Hematopoietic multipotent progenitor cell treated with erythropoietin and hydrocortisone succinate and interleukin-3 and kit ligand, for 6 days (in vitro differentiated cells): ENCODE measurements at regions not wholly inside any gene's neighbourhood (a gene's known extent, or its start where the extent isn't known, plus 50 kb on each side); places are given as distances from the start of the nearest gene placed in this dataset.

ENCODE experiments used
- DNase-seq: peaks from one replicate; pipeline ENCODE4 v3.0.0-alpha.2; 2015

DNA sequence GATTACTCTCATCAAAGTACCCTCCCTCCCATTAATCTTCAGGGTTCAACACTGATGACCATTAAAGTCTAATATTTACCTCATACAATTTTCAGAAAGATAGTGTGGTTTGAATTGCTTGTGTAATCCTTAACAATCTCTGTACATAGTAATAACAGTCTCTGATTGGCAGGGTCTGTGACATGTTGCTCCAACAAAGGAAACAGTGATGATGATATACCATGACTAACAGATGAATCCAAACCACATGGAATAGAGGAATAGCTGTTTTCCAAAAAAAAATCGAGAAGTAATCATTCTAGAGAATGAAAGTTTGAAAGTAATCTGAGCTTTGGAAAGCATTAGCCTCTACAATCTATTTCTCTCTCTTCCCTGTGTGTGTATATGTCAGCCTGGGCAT, 610.1 kb upstream of the NEGR1 start:
- DNase-seq: no peak

DNA sequence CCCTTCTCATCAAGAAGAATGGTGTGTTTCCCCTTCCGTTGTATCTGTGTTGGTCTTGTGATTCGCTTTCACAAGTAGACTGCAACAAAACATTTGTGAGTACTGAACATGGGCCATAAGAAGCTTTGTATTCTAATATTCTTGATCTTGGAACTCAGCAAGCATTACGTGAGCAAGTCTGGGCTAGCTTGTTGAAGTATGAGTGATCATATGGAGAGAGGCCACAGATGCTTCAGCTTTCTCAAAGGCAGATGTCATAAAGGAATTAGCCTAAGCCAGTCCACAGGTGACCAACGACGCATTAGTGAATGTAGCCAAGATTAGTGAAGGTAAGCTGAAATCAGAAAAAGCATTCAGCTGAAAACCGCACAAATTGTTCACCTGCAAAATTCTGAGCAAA, 609.6 kb upstream of the NEGR1 start:
- DNase-seq: no peak

DNA sequence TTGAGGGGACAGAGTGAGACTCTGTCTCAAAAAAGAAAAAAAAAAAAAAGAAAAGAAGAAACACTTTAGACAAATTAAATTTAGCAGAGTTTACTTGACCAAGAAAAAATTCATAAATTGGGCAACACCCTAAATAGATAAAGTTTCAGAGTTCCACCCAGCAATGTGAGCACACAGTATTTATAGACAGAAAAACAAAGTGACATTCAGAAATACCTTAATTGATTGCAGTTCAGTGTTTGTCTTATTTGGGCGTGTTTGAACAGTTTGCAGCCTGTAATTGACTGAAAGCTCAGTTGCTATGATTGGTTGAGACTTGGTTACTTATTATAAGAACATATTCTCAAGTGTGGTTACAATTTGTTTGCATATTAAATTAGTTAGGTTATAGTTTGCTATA, 603.5 kb upstream of the NEGR1 start:
- DNase-seq: no peak

GRCh38 chr1:72885017-72885416, 602.7 kb upstream of the NEGR1 start:
- DNase-seq: no peak

GRCh38 chr1:72869873-72870272, 587.5 kb upstream of the NEGR1 start:
- DNase-seq: no peak

- no peak for DNase-seq
Observed at GRCh38 chr1:72869441-72869840, 587.1 kb upstream of the NEGR1 start.

- DNase-seq: no peak
Observed at GRCh38 chr1:72851597-72851996, 569.3 kb upstream of the NEGR1 start.

DNA sequence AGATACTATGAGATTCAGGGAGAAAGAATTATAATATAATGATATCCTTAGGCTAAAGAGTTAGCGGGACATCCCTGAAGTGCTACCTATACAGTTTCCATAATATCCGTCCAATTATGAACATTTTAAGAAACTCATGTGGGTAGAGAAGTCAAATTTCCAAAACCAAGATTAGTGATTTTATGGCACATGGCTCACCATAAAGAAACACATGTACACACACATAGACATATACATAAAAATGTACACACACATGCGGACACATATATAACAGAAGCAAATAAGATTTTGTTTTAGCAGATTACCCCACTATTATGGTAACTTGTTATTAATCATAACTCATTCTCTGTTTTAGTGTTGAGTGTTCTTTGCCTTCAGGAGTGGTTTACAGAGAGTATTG, 566.7 kb upstream of the NEGR1 start:
- no peak for DNase-seq

DNA sequence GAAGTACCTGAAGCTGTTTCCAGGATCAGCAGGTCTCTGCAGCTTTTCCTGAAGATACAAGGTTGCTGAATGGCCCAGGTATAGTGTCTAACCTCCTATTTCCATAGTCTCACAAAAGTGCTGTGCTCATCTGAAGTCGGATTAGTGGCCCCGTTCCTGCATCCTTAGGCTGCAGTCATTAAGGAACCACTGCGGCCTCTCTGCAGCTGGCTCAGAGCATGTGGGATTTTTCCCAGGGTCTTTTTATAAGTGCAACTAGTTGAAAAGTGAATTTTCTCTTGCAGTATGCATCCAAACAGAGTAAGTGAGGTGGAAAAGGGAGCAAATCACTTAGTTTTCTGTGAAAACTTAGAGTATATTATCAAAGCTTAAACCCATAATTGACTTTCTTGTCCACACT, 565.3 kb upstream of the NEGR1 start:
- DNase-seq: no peak

GRCh38 chr1:72846476-72847278, 564.3 kb upstream of the NEGR1 start:
- DNase-seq: no peak

DNA sequence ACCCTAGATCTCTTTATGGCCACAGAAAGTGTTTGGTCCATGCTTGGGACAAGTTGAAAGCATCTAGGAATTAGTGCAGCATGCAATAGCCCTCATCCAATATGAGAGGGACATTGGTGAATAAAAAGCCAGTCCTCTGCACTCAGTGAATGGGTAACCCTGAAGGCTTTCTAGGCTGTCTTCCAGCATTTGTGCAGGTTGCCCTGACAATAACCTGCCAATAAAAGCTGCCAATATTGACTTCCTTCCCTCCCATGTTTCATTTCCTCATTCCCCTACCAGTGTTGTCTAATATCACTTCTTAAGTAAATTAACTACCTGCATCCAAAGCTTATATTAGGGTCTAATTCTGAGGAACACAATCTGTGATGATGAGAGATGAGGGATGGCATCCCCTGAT, 563.6 kb upstream of the NEGR1 start:
- DNase-seq: no peak

GRCh38 chr1:72845381-72845780, 563.0 kb upstream of the NEGR1 start:
- peak; percentile 7 for DNase-seq

DNA sequence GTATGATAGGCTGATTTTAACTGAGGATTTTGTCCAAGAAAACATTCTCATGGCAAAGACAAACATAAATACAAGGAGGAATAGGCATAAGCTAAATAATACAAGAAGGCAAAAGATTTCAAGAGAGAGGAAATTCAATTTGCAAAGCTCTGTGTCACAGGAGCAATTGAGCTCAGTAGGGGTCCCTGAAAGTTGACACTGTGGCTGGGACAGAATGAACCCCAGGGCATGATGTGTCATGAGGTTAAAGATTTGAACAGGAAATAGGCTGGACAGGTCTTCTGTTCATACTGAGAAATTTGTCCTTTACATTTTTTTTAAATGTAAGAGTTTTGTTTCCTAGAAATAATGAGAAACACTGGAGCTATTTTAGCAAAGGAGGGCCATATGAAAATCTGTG, 555.4 kb upstream of the NEGR1 start:
- DNase-seq: no peak

DNA sequence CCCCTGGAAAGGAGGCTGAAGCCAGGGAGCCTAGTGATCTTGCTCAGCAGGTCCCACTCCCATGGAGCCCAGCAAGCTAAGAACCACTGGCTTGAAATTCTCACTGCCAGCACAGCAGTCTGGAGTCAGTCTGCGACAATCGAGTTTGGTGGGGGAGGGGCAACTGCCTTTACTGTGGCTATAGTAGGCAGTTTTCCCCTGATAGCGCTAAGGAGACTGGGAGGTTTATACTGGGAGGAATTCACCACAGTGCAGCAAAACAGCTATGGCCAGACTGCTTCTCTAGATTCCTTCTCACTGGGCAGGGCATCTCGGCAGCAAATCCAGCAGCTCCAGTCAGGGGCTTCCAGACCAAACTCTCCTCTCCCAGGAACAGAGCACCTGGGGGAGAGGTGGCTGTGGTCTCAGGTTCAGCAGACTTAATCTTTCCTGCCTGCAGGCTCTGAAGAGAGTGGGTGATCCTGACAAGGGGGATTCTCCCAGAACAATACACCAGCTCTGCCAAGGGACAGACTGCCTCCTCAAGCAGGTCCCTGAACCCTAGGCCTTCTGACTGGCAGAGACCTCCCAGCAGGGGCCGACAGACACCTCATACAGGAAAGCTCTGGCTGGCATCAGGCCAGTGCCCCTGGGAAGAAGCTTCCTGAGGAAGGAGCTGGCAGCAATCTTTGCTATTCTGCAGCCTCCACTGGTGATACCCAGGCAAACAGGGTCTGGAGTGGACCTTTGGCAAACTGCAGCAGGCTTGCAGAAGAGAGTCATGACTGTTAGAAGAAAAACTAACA, 548.5 kb upstream of the NEGR1 start:
- no peak for DNase-seq

- no peak for DNase-seq
Observed at GRCh38 chr1:72827278-72827677, 544.9 kb upstream of the NEGR1 start.

DNA sequence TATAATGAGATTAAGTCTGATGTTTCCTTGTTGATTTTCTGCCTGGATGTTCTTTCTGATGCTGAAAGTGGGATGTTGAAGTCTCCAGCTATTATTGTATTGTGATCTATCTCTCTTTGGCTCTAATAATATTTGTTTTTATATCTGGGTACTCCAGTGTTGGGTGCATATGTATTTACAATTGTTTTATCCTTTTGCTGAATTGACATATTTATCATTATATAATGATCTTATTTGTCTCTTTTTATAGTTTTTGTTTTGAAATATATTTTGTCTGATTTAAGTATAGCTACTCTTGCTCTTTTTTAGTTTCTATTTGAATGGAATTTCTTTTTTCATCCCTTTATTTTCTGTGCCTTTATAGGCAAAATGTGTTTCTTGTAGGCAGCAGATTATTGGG, 522.2 kb upstream of the NEGR1 start:
- no peak for DNase-seq

DNA sequence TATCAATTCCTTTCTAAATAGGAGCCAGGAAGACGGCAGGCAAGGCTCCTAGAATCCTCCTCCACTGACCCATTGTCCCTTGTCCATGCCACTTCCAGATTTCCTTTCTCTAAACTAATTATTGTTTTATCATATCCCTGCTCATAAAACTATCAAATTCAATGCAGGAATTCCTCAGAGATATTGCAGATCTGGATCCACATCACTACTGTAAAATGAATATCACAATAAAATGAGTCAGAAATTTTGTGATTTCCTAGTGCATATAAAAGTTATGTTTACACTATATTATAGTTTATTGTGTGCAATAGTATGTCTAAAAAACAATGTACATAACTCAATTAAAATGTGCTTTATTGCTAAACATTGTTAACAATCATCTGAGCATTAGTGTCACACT, 498.7 kb upstream of the NEGR1 start:
- no peak for DNase-seq

DNA sequence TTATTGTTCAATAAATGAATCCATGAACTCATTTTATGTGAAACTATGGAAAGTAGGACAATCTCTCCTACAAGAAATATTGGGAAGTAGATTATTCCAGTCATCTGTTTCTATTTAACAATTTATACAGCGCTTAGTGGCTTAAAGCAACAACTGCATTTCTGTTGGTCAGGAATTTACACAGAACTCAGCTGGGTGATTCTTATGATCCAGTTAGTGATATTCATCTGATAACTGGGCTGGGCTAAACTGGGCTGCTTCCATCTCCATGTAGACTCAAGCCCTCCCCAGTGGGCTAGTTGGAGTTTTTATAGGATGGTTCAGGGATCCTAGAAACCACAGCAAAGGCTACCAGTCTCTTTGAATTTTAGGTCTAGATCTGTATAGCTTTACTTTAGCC, 497.9 kb upstream of the NEGR1 start:
- DNase-seq: no peak

DNA sequence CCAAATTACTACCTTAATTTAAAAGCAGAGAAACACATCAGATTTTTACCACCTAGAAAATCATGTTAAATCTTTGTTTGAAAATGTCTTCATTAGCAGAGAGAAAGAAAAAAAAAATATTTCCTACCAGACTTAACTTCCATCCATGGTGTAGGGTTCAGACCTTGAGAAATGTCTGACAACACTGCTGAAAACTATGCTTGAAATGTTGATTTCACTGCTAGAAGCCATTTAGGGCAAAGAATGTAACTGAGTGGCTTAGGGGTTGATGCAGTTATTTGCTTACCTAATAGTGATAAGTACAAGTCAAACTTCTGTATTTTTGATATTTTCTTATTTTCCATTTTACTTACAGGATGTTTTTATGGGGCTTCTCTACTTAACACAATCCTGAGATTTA, 495.6 kb upstream of the NEGR1 start:
- no peak for DNase-seq

DNA sequence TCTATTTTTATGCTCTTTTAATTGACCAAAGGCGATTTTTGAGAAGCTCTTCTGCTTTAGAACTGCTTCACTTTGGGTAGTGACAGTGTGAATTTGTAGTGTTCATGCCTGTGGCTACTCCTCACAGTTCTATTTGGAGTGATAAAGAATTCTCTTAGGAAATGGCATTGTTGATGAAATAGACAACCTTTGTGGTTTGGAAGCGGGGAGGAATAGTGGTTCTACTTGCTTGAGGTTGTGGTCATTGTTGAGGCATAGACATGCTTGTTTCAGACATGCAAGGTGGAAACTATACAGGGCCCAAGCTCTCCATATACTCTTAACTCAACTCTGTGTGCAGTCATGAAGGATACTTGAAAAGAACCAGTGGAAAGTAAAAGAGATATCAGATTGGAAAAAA, 481.1 kb upstream of the NEGR1 start:
- DNase-seq: no peak

DNA sequence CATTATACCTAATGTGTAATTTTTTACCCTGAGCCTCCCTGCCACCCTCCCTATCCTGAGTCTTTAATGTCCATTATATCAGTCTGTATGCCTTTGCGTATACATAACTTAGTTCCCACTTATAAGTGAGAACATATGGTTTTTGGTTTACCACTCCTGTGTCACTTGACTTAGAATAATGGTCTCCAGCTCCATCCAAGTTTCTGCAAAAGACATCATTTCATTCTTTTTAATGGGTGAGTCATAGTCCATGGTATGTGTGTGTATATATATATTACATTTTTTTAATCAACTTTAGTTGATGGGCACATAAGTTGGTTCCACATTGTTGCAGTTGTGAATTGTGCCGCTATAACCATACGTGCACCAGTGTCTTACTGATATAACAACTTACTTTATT, 477.1 kb upstream of the NEGR1 start:
- no peak for DNase-seq

DNA sequence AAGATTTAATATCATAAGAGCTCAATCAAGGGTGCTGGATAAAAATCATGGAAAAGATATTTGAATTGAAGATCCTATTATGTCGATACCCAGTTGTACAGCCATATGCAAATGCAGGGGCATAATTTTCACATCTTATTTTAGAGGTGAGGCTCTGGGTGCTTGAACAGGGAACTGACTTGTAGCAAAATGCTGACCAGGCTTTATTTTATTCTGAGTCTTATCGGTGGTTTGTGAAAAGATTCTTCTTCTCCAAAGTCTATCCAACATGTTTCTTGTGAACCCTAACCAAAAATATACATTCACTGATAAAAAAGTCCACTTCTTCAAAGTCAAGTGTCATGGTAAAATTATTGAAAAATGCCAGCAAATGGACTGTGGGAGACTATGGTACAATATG, 475.5 kb upstream of the NEGR1 start:
- no peak for DNase-seq

GRCh38 chr1:72745413-72745812, 463.1 kb upstream of the NEGR1 start:
- no peak for DNase-seq

GRCh38 chr1:72734415-72734814, 452.1 kb upstream of the NEGR1 start:
- no peak for DNase-seq
